ENCODE measurements at regions not wholly inside any gene's neighbourhood (a gene's known extent, or its start where the extent isn't known, plus 50 kb on each side); places are given as distances from the start of the nearest gene placed in this dataset.

DNA sequence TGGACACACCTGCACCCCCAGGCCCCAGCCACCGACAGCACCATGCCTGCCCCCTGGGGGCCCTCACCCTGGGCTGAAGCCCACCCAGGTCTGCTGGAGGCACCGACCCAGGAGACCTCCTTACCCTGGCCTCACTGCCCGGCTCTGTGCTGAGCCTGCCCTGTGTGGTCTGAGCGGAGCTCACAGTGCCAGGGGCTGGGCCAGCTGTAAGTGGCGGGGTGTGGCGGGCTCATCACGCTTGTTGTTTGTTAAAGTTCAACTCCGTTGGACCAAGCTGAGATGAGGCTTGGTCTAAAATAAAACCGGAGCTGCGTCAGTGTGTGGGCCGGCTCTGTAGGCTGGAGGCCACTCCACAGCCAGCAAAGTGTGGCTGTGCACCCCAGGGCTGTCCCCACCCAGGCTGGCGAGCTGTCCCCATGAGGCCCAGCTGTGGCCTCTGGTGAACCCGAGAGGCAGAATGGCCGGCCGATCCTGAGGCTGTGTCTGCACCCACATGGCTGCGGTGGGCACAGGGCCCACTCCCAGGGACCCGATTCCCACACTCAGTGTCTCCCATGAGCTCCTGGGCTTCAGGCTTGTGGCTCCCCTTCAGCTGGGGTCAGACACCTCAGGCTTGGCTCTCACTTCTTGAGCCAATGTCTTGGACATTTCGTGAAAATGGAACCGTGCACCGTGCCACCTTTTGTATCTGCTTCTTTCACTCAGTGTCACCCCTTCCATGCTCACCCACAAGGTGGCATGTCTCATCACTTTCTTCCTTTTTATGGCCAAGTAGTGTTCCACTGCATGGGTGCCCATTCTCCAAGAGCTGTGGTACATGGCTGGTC lies 137.9 kb downstream of the CTTN start:
- DNase-seq (ENCODE audit: low read depth): no peak
- H3K4me3 ChIP-seq (ENCODE audit: low read length): no peak overlapping the region
- TF ChIP-seq, protein P1, sequence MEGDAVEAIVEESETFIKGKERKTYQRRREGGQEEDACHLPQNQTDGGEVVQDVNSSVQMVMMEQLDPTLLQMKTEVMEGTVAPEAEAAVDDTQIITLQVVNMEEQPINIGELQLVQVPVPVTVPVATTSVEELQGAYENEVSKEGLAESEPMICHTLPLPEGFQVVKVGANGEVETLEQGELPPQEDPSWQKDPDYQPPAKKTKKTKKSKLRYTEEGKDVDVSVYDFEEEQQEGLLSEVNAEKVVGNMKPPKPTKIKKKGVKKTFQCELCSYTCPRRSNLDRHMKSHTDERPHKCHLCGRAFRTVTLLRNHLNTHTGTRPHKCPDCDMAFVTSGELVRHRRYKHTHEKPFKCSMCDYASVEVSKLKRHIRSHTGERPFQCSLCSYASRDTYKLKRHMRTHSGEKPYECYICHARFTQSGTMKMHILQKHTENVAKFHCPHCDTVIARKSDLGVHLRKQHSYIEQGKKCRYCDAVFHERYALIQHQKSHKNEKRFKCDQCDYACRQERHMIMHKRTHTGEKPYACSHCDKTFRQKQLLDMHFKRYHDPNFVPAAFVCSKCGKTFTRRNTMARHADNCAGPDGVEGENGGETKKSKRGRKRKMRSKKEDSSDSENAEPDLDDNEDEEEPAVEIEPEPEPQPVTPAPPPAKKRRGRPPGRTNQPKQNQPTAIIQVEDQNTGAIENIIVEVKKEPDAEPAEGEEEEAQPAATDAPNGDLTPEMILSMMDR (IDR thresholded peaks at IDR 0.05; ENCODE audit: insufficient read depth, low read depth, low read length, missing control alignments): no peak

DNA sequence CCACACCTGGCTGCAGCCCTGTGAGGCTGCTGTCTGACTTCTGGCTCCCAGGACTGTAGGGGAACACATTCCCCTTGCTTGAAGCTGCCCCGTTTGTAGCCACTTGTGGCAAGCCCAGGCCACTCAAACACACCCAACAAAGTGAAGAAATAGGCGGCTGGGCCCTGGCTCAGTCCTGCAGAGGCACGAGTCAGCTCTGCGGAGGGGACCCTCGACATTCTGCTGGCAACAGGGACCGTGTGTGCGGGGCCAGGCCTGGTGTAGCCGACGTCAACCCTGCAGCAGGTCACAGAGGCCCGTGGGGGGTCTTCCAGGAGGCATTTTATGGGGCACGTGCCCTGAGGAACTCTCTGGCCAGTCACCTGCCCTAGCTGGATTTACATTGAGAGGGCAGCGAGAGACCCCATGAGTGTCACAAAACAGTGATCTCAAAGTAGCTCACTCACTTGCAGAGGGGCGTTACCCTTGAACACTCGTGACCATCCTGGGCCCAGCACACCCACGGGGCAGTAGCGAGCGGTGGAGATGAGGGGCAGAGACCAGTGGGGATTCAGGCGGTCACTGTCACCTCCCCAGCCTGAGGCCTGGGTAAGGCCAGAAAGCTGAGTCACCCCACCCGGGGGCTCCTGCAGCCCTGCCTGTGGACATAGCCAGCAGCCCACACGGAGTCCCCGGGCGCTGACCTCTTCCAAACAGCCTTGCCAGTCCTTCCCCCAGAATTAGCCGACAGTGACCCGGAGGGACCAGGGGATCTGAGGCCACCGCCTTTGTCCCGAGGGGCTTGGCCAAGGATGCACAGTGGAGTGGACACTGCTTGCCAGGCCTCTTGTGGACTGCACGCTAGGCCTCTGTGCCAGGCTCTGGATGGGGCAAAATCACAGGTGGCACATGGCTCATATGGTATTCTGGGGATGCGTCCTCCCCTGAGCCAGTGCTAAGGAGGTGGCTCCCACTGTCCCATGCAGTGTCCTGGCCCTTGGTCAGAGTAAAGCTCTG lies 139.5 kb downstream of the CTTN start:
- TF ChIP-seq, protein P1 (IDR thresholded peaks at IDR 0.05; ENCODE audit: insufficient read depth, low read depth, low read length, missing control alignments): no peak
- DNase-seq (ENCODE audit: low read depth): no peak
- H3K4me3 ChIP-seq (ENCODE audit: low read length): no peak overlapping the region

DNA sequence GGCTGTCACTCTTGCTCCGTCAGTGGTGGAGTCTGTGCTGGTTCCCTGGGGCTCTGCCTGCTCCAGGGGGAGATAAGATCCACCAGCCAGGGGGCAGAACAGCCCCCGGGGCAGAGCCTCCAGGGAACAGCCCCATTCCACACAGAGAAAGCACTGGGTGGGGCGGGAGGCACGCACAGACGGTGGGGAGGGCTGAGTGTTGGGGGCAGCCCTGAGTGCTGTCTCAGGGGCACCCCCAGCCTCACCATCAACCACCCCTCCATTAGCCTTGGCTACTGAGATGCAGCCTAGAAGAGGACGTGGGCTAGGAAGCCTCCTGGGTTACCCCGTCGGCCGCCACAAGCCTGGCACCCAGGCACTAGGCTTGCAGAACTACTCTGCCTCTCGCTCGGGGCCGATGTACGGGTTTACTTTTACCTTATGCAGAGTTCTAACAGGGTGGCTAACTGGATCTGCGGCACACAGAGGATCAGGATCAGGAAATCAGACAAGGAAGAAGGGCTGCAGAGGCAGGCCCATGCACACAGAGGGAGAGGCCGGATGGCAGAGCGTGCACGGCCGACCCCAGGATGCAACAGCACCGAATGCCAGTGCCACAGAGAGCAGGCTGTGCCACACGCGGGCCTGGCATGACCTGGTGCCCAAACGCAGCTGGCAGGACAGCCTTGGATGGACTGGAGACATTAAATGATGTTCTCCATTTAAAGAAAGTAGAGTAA lies 140.5 kb downstream of the CTTN start:
- no peak overlapping the region for H3K4me3 ChIP-seq (ENCODE audit: low read length)
- TF ChIP-seq, protein P1 (IDR thresholded peaks at IDR 0.05; ENCODE audit: insufficient read depth, low read depth, low read length, missing control alignments): no peak
- no peak for DNase-seq (ENCODE audit: low read depth)

DNA sequence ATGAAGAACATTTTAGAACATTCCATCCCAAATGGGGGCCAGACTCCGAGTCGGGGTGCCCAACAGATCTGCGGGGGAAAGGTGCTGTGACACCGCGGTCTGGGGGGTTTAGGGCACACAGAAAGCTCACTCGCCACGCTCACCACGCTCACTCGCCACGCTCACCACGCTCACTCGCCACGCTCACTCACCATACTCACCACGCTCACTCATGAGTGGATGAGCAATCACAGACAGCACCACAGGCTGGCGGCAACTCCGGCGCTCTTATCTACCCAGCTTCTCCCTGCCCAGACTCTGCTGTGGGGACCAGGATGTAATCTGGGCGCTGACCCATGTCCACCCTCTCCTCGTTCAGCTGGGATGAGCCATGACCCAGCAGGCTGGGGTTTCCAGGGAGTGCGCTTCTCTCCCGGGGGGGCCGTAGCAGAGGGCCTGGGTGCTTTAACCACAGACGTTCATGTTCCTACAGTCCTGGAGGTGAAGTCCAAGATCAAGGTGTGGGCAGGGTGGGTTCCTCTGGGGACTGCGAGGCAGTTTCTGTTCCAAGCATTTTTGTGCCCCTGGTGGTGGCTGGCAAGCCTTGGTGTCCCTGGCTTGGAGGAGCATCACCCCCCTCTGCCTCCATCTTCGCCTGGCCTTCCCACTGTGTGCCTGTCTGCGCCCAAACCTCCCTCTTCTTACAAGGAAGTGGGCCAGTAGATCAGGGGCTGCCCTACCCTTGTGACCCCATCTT lies 141.2 kb downstream of the CTTN start:
- DNase-seq (ENCODE audit: low read depth): no peak
- TF ChIP-seq, protein P1 (IDR thresholded peaks at IDR 0.05; ENCODE audit: insufficient read depth, low read depth, low read length, missing control alignments): no peak
- no peak overlapping the region for H3K4me3 ChIP-seq (ENCODE audit: low read length)

DNA sequence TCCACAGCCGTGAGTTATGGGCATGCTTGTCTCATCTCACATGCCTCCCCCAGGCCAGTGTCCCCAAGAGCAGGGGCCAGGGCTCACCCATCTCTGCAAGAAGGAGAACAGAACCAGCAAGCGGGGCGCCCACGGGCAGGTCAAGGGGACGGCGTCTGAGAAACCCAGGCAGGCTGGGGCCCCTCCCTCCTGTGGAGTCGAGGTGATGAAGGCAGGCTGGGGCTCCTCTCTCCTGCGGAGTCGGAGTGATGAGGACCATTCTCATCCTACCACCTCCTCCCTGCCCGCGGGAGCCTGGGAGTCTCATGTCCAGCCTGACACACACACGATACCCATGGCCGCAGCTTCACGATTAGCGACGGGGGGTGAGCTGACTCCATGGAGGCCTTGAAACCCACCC lies 141.9 kb downstream of the CTTN start:
- TF ChIP-seq, protein P1 (IDR thresholded peaks at IDR 0.05; ENCODE audit: insufficient read depth, low read depth, low read length, missing control alignments): no peak
- H3K4me3 ChIP-seq (ENCODE audit: low read length): no peak overlapping the region
- DNase-seq (ENCODE audit: low read depth): no peak

DNA sequence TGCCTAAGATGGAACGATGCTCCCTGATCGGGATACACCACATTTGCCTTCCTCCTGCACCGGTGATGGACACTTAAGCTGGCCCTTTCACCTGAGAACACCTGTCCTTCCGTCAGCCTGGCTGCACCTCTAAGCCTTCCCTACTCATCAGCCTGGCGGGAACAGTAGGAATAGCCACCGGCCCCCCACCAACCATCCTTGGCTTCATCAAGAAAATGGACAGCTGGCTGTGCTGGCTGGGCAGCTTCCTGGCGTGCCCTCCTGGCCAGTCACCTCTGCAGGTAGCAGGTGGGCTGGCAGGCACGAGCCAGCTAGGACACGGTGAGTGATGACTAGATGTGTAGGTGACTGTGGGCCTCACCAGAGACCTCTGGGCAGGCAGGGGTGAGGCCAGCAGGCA lies 142.8 kb downstream of the CTTN start:
- DNase-seq (ENCODE audit: low read depth): no peak
- no peak overlapping the region for H3K4me3 ChIP-seq (ENCODE audit: low read length)
- TF ChIP-seq, protein P1 (IDR thresholded peaks at IDR 0.05; ENCODE audit: insufficient read depth, low read depth, low read length, missing control alignments): no peak

Data from epithelial cell of esophagus (primary cell).